Tibial nerve (tissue), 3 donors: ENCODE measurements at regions not wholly inside any gene's neighbourhood (a gene's known extent, or its start where the extent isn't known, plus 50 kb on each side); places are given as distances from the start of the nearest gene placed in this dataset.

Source experiments
- CTCF ChIP-seq, 5 experiments: fragments of 200-600 bp in 3 of 5; fragments of 450-650 bp in 2 of 5; sonication (generic) in 3 of 5; IDR thresholded peaks; one replicate each; pipeline ENCODE4 v1.5.1; 2016 to 2019; ENCODE audit warnings: antibody characterized with exemption in 5 of 5, mild to moderate bottlenecking in 3 of 5, moderate library complexity in 2 of 5
- POLR2A ChIP-seq, 2 donors: fragments of 450-650 bp; IDR thresholded peaks; one replicate each; pipeline ENCODE4 v1.6.1; 2017; ENCODE audit warnings: antibody characterized with exemption in 2 of 2, mild to moderate bottlenecking in 2 of 2, moderate library complexity in 2 of 2

GRCh38 chr17:70797166-70797565, 627.8 kb downstream of the KCNJ2 start:
- TF ChIP-seq CTCF (IDR thresholded peaks at IDR 0.05) = no peak
- TF ChIP-seq POLR2A (IDR thresholded peaks at IDR 0.05) = no peak
